ENCODE measurements at regions not wholly inside any gene's neighbourhood (a gene's known extent, or its start where the extent isn't known, plus 50 kb on each side); places are given as distances from the start of the nearest gene placed in this dataset.

DNA sequence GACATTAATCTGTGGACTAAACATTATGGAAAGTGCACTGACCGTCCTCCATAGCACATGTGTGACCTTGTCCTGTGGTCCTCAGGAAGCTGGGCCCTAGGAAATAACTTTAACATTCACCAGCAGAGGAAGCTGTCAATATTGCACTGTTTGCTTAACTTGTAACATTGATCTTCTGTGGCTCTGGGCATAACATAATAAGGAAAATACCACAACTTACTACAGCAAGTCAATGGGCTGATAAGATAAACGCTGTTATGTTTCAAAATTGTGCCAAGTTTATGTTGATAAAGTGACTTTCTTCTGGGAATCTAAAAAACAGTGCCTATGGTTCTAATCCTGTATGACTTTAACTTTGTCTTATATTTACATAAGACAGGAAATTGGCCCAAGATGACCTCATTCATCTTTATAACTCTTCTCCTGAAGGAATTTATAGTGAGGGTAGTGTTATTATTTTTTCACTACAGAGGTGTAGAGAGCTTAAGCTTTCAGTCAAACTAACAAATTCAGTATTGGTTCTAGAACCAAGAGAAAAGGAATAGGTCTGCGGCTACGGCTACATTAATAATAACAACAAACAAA lies 113.7 kb upstream of the MAP4K3 start (continued):
- TF ChIP-seq, protein P1, sequence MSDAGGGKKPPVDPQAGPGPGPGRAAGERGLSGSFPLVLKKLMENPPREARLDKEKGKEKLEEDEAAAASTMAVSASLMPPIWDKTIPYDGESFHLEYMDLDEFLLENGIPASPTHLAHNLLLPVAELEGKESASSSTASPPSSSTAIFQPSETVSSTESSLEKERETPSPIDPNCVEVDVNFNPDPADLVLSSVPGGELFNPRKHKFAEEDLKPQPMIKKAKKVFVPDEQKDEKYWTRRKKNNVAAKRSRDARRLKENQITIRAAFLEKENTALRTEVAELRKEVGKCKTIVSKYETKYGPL (CRISPR knock-in tag; IDR thresholded peaks at IDR 0.05): peak; percentile 94
- TF ChIP-seq CCAR2 (optimal IDR thresholded peaks at IDR 0.05; ENCODE audit: low read depth, low read length) (no peak), MEF2D (CRISPR knock-in tag; IDR thresholded peaks at IDR 0.05) (peak; percentile 99), MEIS1 (CRISPR knock-in tag; IDR thresholded peaks at IDR 0.05; ENCODE audit: borderline replicate concordance) (peak; percentile 99), TBP (CRISPR knock-in tag; IDR thresholded peaks at IDR 0.05) (no peak), MIER2 (CRISPR knock-in tag; IDR thresholded peaks at IDR 0.05) (peak; percentile 90), NCOA2 (CRISPR knock-in tag; IDR thresholded peaks at IDR 0.05) (peak; percentile 100), ZZZ3 (CRISPR knock-in tag; IDR thresholded peaks at IDR 0.05; ENCODE audit: borderline replicate concordance) (no peak), MZF1 (CRISPR knock-in tag; IDR thresholded peaks at IDR 0.05; ENCODE audit: borderline replicate concordance) (no peak), ZNF841 (CRISPR knock-in tag; IDR thresholded peaks at IDR 0.05; ENCODE audit: borderline replicate concordance) (no peak; the same call in 1 of the 2 replicates), CBX5 (CRISPR knock-in tag; IDR thresholded peaks at IDR 0.05; ENCODE audit: borderline replicate concordance) (peak; percentile 77; the same call in 1 of the 2 replicates), ZNF615 (CRISPR knock-in tag; IDR thresholded peaks at IDR 0.05; ENCODE audit: borderline replicate concordance) (peak; percentile 80; the same call in 1 of the 2 replicates), RORA (CRISPR knock-in tag; IDR thresholded peaks at IDR 0.05) (peak; percentile 96), ZNF432 (CRISPR knock-in tag; IDR thresholded peaks at IDR 0.05; ENCODE audit: borderline replicate concordance) (no peak), SMAD3 (CRISPR knock-in tag; IDR thresholded peaks at IDR 0.05) (peak; percentile 99), SOX13 (IDR thresholded peaks at IDR 0.05) (peak; percentile 96), SOX13 (CRISPR knock-in tag; conservative IDR thresholded peaks at IDR 0.05 in 1 of 2, IDR thresholded peaks at IDR 0.05 in 1 of 2) (peak in 1 of 2 experiments; percentile 99; a peak in 2 of 4 replicates)
- TF ChIP-seq, protein P2, sequence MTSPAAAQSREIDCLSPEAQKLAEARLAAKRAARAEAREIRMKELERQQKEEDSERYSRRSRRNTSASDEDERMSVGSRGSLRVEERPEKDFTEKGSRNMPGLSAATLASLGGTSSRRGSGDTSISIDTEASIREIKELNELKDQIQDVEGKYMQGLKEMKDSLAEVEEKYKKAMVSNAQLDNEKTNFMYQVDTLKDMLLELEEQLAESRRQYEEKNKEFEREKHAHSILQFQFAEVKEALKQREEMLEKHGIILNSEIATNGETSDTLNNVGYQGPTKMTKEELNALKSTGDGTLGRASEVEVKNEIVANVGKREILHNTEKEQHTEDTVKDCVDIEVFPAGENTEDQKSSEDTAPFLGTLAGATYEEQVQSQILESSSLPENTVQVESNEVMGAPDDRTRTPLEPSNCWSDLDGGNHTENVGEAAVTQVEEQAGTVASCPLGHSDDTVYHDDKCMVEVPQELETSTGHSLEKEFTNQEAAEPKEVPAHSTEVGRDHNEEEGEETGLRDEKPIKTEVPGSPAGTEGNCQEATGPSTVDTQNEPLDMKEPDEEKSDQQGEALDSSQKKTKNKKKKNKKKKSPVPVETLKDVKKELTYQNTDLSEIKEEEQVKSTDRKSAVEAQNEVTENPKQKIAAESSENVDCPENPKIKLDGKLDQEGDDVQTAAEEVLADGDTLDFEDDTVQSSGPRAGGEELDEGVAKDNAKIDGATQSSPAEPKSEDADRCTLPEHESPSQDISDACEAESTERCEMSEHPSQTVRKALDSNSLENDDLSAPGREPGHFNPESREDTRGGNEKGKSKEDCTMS (CRISPR knock-in tag; conservative IDR thresholded peaks at IDR 0.05): no peak; the same call in 1 of the 2 replicates
- TF ChIP-seq, protein P3, sequence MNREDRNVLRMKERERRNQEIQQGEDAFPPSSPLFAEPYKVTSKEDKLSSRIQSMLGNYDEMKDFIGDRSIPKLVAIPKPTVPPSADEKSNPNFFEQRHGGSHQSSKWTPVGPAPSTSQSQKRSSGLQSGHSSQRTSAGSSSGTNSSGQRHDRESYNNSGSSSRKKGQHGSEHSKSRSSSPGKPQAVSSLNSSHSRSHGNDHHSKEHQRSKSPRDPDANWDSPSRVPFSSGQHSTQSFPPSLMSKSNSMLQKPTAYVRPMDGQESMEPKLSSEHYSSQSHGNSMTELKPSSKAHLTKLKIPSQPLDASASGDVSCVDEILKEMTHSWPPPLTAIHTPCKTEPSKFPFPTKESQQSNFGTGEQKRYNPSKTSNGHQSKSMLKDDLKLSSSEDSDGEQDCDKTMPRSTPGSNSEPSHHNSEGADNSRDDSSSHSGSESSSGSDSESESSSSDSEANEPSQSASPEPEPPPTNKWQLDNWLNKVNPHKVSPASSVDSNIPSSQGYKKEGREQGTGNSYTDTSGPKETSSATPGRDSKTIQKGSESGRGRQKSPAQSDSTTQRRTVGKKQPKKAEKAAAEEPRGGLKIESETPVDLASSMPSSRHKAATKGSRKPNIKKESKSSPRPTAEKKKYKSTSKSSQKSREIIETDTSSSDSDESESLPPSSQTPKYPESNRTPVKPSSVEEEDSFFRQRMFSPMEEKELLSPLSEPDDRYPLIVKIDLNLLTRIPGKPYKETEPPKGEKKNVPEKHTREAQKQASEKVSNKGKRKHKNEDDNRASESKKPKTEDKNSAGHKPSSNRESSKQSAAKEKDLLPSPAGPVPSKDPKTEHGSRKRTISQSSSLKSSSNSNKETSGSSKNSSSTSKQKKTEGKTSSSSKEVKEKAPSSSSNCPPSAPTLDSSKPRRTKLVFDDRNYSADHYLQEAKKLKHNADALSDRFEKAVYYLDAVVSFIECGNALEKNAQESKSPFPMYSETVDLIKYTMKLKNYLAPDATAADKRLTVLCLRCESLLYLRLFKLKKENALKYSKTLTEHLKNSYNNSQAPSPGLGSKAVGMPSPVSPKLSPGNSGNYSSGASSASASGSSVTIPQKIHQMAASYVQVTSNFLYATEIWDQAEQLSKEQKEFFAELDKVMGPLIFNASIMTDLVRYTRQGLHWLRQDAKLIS (CRISPR knock-in tag; IDR thresholded peaks at IDR 0.05): peak; percentile 92; the same call in 1 of the 2 replicates
- TF ChIP-seq, protein P4, sequence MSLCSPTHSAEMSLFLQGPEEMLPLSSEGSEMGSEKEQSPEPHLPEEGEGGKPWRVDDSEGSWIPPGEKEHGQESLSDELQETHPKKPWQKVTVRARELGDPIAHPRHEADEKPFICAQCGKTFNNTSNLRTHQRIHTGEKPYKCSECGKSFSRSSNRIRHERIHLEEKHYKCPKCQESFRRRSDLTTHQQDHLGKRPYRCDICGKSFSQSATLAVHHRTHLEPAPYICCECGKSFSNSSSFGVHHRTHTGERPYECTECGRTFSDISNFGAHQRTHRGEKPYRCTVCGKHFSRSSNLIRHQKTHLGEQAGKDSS (CRISPR knock-in tag; IDR thresholded peaks at IDR 0.05; ENCODE audit: borderline replicate concordance, low read depth): peak; percentile 71; the same call in 1 of the 2 replicates
- TF ChIP-seq, protein P5, sequence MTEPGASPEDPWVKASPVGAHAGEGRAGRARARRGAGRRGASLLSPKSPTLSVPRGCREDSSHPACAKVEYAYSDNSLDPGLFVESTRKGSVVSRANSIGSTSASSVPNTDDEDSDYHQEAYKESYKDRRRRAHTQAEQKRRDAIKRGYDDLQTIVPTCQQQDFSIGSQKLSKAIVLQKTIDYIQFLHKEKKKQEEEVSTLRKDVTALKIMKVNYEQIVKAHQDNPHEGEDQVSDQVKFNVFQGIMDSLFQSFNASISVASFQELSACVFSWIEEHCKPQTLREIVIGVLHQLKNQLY (CRISPR knock-in tag; IDR thresholded peaks at IDR 0.05): peak; percentile 95
- TF ChIP-seq, protein P6, sequence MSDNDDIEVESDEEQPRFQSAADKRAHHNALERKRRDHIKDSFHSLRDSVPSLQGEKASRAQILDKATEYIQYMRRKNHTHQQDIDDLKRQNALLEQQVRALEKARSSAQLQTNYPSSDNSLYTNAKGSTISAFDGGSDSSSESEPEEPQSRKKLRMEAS (IDR thresholded peaks at IDR 0.05): peak; percentile 95
